Astrocyte of the cerebellum (primary cell): ENCODE measurements at regions not wholly inside any gene's neighbourhood (a gene's known extent, or its start where the extent isn't known, plus 50 kb on each side); places are given as distances from the start of the nearest gene placed in this dataset.

Experiments used
- DNase-seq: peaks from one replicate; pipeline ENCODE4 v3.0.0-alpha.2; 2011; ENCODE audit warnings: low read depth
- H3K4me3 ChIP-seq: 2 replicates; pipeline ENCODE4 v1.5.1; 2011; ENCODE audit warnings: mild to moderate bottlenecking, low read depth, low read length, moderate library complexity
- CTCF ChIP-seq: IDR thresholded peaks from 2 replicates; pipeline ENCODE4 v1.5.1; 2012; ENCODE audit warnings: low read length, low read depth, moderate library complexity, mild to moderate bottlenecking; ENCODE audit errors: missing control alignments
- in situ Hi-C: cut with HindIII; loops from 2 replicates; pipeline ENCODE4 v1.10.0; 2017; ENCODE audit warnings: low sequenced_read_pairs

- TF ChIP-seq CTCF: no peak
- no peak overlapping the region for H3K4me3 ChIP-seq
- DNase-seq: no peak
- in situ Hi-C loops: no loop called here
These were observed 991.4 kb downstream of the ADGRL2 start for GRCh38 chr1:82792151-82792550.

- in situ Hi-C loops: no loop called here
- H3K4me3 ChIP-seq: no peak overlapping the region
- TF ChIP-seq CTCF: no peak
- no peak for DNase-seq
These were observed 989.8 kb downstream of the ADGRL2 start for GRCh38 chr1:82790556-82790955.

GRCh38 chr1:82788660-82789059 is 987.9 kb downstream of the ADGRL2 start:
- no peak overlapping the region for H3K4me3 ChIP-seq
- no peak for DNase-seq
- TF ChIP-seq CTCF: no peak
- in situ Hi-C loops: no loop called here

GRCh38 chr1:82788038-82788437 is 987.3 kb downstream of the ADGRL2 start:
- DNase-seq: no peak
- no peak overlapping the region for H3K4me3 ChIP-seq
- in situ Hi-C loops: no loop called here
- no peak for TF ChIP-seq CTCF

GRCh38 chr1:82786883-82787282 is 986.1 kb downstream of the ADGRL2 start:
- DNase-seq: no peak
- no peak for TF ChIP-seq CTCF
- no peak overlapping the region for H3K4me3 ChIP-seq
- in situ Hi-C loops: no loop called here

GRCh38 chr1:82785268-82785790 is 984.6 kb downstream of the ADGRL2 start:
- TF ChIP-seq CTCF: no peak
- no peak for DNase-seq
- no peak overlapping the region for H3K4me3 ChIP-seq
- in situ Hi-C loops: no loop called here

- H3K4me3 ChIP-seq: no peak overlapping the region
- TF ChIP-seq CTCF: no peak
- in situ Hi-C loops: no loop called here
These were observed 982.3 kb downstream of the ADGRL2 start for GRCh38 chr1:82783044-82783443.

More at GRCh38 chr1:82783044-82783443, 982.3 kb downstream of the ADGRL2 start:
- DNase-seq: no peak
